GM12878 (cell line): ENCODE measurements at regions not wholly inside any gene's neighbourhood (a gene's known extent, or its start where the extent isn't known, plus 50 kb on each side); places are given as distances from the start of the nearest gene placed in this dataset.

Source experiments
- ATAC-seq: fragments of 200-7000 bp; cut with Tn5 transposase; 3 replicates; pipeline ENCODE4 v1.9.1; 2020; ENCODE audit warnings: mild to moderate bottlenecking, moderate library complexity
- BruUV-seq: library from RNA; stranded (reverse); fragments of 400-500 nt; replicated peaks from 2 replicates; lab custom pipeline; 2021; lab: Mats Ljungman, UMichigan
- CTCF ChIA-PET: fragments of 300-600 bp; sonication (Branson Sonifier 250); formaldehyde crosslinking; extraction: SDS; loops from one replicate; lab custom pipeline; 2021; ENCODE audit warnings: inconsistent platforms; lab: Yijun Ruan, JAX
- POLR2A ChIA-PET: fragments of 350-600 bp; formaldehyde crosslinking; extraction: SDS; loops from one replicate; lab custom pipeline; 2021; ENCODE audit warnings: inconsistent platforms; lab: Charles Lee
- RAD21 ChIA-PET: fragments of 300-600 bp; sonication (Branson Sonifier 250); formaldehyde crosslinking; loops from one replicate; lab custom pipeline; 2023; ENCODE audit warnings: antibody characterized with exemption; ENCODE audit not compliant: unreplicated experiment; lab: Charles Lee
- SMC1A ChIA-PET: fragments of 300-600 bp; sonication (Branson Sonifier 250); formaldehyde crosslinking; loops from one replicate; lab custom pipeline; 2023; ENCODE audit not compliant: unreplicated experiment, uncharacterized antibody; lab: Charles Lee
- DNase-seq: peaks from one replicate; pipeline ENCODE4 v3.0.0-alpha.2; 2011; ENCODE audit warnings: low read depth, low spot score
- FAIRE-seq: peaks from 3 replicates; lab custom pipeline; 2011; peaks lifted over from hg19 to GRCh38; lab: Jason Lieb, UNC
- H2AFZ ChIP-seq: 2 replicates; pipeline ENCODE4 v1.6.0; 2011; ENCODE audit warnings: low read depth, low read length, control low read depth; ENCODE audit not compliant: control insufficient read depth
- H3K27ac ChIP-seq: 2 replicates; pipeline ENCODE4 v1.5.1; 2011; ENCODE audit warnings: control low read depth; ENCODE audit not compliant: control insufficient read depth, insufficient read depth
- H3K27me3 ChIP-seq, 2 experiments: replicated peaks in 1 of 2; 2 replicates each; pipeline versions ENCODE4 v1.6.0 to v1.6.1; 2011; ENCODE audit warnings: low read length in 1 of 2; ENCODE audit not compliant: control insufficient read depth in 2 of 2, insufficient read depth in 2 of 2
- H3K36me3 ChIP-seq, 2 experiments: 2 replicates each; pipeline ENCODE4 v1.5.1; 2011; ENCODE audit warnings: low read length in 1 of 2; ENCODE audit not compliant: control insufficient read depth in 2 of 2, insufficient read depth in 2 of 2
- H3K4me1 ChIP-seq: 2 replicates; pipeline ENCODE4 v1.6.1; 2011; ENCODE audit warnings: mild to moderate bottlenecking, low read length, moderate library complexity, mixed read lengths; ENCODE audit not compliant: control insufficient read depth, insufficient read depth
- H3K4me2 ChIP-seq: 2 replicates; pipeline ENCODE4 v1.6.0; 2011; ENCODE audit warnings: control low read depth; ENCODE audit not compliant: control insufficient read depth, insufficient read depth
- H3K4me3 ChIP-seq: fragments of 200-600 bp; sonication (generic); 2 replicates; pipeline ENCODE4 v1.5.1; 2016
- H3K79me2 ChIP-seq: 2 replicates; pipeline ENCODE4 v1.6.0; 2011; ENCODE audit warnings: low read length; ENCODE audit not compliant: control insufficient read depth, insufficient read depth
- H3K9ac ChIP-seq: 2 replicates; pipeline ENCODE4 v1.8.0; 2011; ENCODE audit warnings: low read length, control low read depth, mixed read lengths; ENCODE audit not compliant: control insufficient read depth, insufficient read depth
- H3K9me3 ChIP-seq: replicated peaks from 3 replicates; pipeline ENCODE4 v1.5.1; 2011; ENCODE audit warnings: mild to moderate bottlenecking, low read length; ENCODE audit not compliant: control insufficient read depth, insufficient read depth
- H4K20me1 ChIP-seq: 2 replicates; pipeline ENCODE4 v1.6.0; 2011; ENCODE audit not compliant: control insufficient read depth, insufficient read depth
- ATF7 ChIP-seq: fragments of 450-650 bp; IDR thresholded peaks from 2 replicates; pipeline ENCODE4 v1.6.1; 2016; ENCODE audit warnings: low read depth, mild to moderate bottlenecking
- BCLAF1 ChIP-seq: fragments of 450-650 bp; IDR thresholded peaks from 2 replicates; pipeline ENCODE4 v1.6.1; 2017; ENCODE audit warnings: antibody characterized with exemption, mild to moderate bottlenecking, moderate library complexity
- BMI1 ChIP-seq: fragments of 450-650 bp; IDR thresholded peaks from 2 replicates; pipeline ENCODE4 v1.6.1; 2016; ENCODE audit warnings: mild to moderate bottlenecking, moderate library complexity, borderline replicate concordance
- FOXK2 ChIP-seq: fragments of 450-650 bp; IDR thresholded peaks from 2 replicates; pipeline ENCODE4 v1.6.1; 2017; ENCODE audit warnings: mild to moderate bottlenecking, moderate library complexity
- PAX8 ChIP-seq: fragments of 450-650 bp; IDR thresholded peaks from 2 replicates; pipeline ENCODE4 v1.6.1; 2017; ENCODE audit warnings: mild to moderate bottlenecking, moderate library complexity
- RAD21 ChIP-seq: IDR thresholded peaks from 2 replicates; pipeline ENCODE4 v1.6.1; 2011; ENCODE audit warnings: mild to moderate bottlenecking, low read depth, low read length, moderate library complexity; ENCODE audit not compliant: insufficient read depth
- SIN3A ChIP-seq: IDR thresholded peaks from 2 replicates; pipeline ENCODE4 v1.6.1; 2012; ENCODE audit warnings: low read depth, low read length, improper control_type of control experiment
- WRNIP1 ChIP-seq: IDR thresholded peaks from 2 replicates; pipeline ENCODE4 v1.6.1; 2011; ENCODE audit warnings: low read depth, low read length, improper control_type of control experiment, borderline replicate concordance
- ZNF384 ChIP-seq: IDR thresholded peaks from 2 replicates; pipeline ENCODE4 v1.6.1; 2012; ENCODE audit warnings: low read depth, mild to moderate bottlenecking, low read length, improper control_type of control experiment, borderline replicate concordance
- WGBS: methylation state at CpG from one replicate; pipeline ENCODE4 v1.1.6; 2016; ENCODE audit warnings: low lambda C conversion rate; ENCODE audit not compliant: insufficient replicate concordance, insufficient coverage; ENCODE audit errors: missing lambda C conversion rate; 5-methylcytosine and 5-hydroxymethylcytosine counted together
- in situ Hi-C: fragments of 300-500 bp; cut with MboI; formaldehyde crosslinking; loops from 9 replicates; pipeline ENCODE4 v1.14.3; 2018; ENCODE audit warnings: mixed read lengths
- intact Hi-C: fragments of 100-400 bp; cut with micrococcal nuclease; formaldehyde crosslinking; loops from one replicate; pipeline ENCODE4 v1.14.2; 2022; ENCODE audit not compliant: unreplicated experiment

- SMC1A ChIA-PET: no interaction called here
- Histone ChIP-seq H3K79me2 (no peaks in the 10 kb centered on the region), H3K36me3 (no peaks in the 10 kb centered on the region), H3K9ac (no peak overlapping the region), H4K20me1 (no peaks in the 10 kb centered on the region), H3K27ac (no peak overlapping the region), H2AFZ (no peak overlapping the region), H3K27me3 (no peaks in the 10 kb centered on the region; a peak in 1 of 4 replicates), H3K4me2 (no peak overlapping the region), H3K4me3 (no peak overlapping the region), H3K9me3 (no peaks in the 10 kb centered on the region), H3K4me1 (no peaks in the 10 kb centered on the region)
- in situ Hi-C loops (no loop called here), intact Hi-C loops (no loop called here)
- DNase-seq (no peak), FAIRE-seq (no peak), ATAC-seq (no peak)
- TF ChIP-seq SIN3A: no peak
- TF ChIP-seq BMI1: no peak
- WGBS: 30% methylated on average over 10 of the region's 10 CpGs
- POLR2A ChIA-PET: interaction anchor here (0.6 kb wide), 1 partner anchor 915 kb away, joined by 3 read pairs; no protein-coding TSS in a partner anchor
- CTCF ChIA-PET: interaction anchor here (1.1 kb wide), 1 partner anchor 26 kb away, joined by 3 read pairs; no protein-coding TSS in a partner anchor
- RAD21 ChIA-PET: no interaction called here
- BruUV-seq: no TSS peak
These were observed 160.1 kb upstream of the IRX3 start for GRCh38 chr16:54446639-54447038.

GRCh38 chr16:54444851-54445458, 158.4 kb upstream of the IRX3 start:
- Histone ChIP-seq H3K79me2 (no peaks in the 10 kb centered on the region), H3K9ac (no peak overlapping the region), H3K9me3 (no peaks in the 10 kb centered on the region), H3K4me1 (no peaks in the 10 kb centered on the region), H3K27ac (no peak overlapping the region), H2AFZ (no peak overlapping the region), H3K36me3 (no peaks in the 10 kb centered on the region), H3K27me3 (no peaks in the 10 kb centered on the region; a peak in 1 of 4 replicates), H3K4me3 (no peak overlapping the region), H3K4me2 (no peak overlapping the region), H4K20me1 (no peaks in the 10 kb centered on the region)
- no TSS peak for BruUV-seq
- ChIA-PET POLR2A (no interaction called here), SMC1A (no interaction called here), RAD21 (no interaction called here), CTCF (no interaction called here)
- no peak for TF ChIP-seq BCLAF1
- TF ChIP-seq WRNIP1: no peak
- TF ChIP-seq ATF7: no peak
- no peak for TF ChIP-seq FOXK2
- no peak for TF ChIP-seq ZNF384
- TF ChIP-seq PAX8: no peak
- no peak for TF ChIP-seq RAD21
- in situ Hi-C loops: no loop called here
- intact Hi-C loops: no loop called here
- WGBS: 0% methylated on average over 1 of the region's 1 CpG
- ATAC-seq (no peak), FAIRE-seq (no peak), DNase-seq (no peak)
